Tibial artery (tissue), 4 donors: ENCODE measurements at regions not wholly inside any gene's neighbourhood (a gene's known extent, or its start where the extent isn't known, plus 50 kb on each side); places are given as distances from the start of the nearest gene placed in this dataset.

Experiments used
- DNase-seq, 2 donors: peaks; one replicate each; pipeline ENCODE4 v3.0.0-alpha.2; 2019
- H3K27ac ChIP-seq, 2 donors: fragments of 200-600 bp; sonication (generic) in 1 of 2; 1 replicate in 1 of 2; 2 replicates in 1 of 2; pipeline ENCODE4 v1.5.1; 2018 to 2019; ENCODE audit warnings: mild to moderate bottlenecking in 1 of 2
- H3K27me3 ChIP-seq, 2 donors: fragments of 200-600 bp; sonication (generic) in 1 of 2; one replicate each; pipeline versions ENCODE4 v1.5.1 to v1.6.0; 2016 to 2019
- H3K36me3 ChIP-seq, 3 donors: fragments of 200-600 bp; sonication (generic) in 2 of 3; one replicate each; pipeline ENCODE4 v1.5.1; 2016 to 2019; ENCODE audit warnings: mild to moderate bottlenecking in 2 of 3
- H3K4me1 ChIP-seq, 4 donors: fragments of 200-600 bp; sonication (generic) in 2 of 4; 1 replicate in 3 of 4; 2 replicates in 1 of 4; pipeline ENCODE4 v1.5.1; 2016 to 2019
- H3K4me3 ChIP-seq, 2 donors: fragments of 200-600 bp; sonication (generic) in 1 of 2; 1 replicate in 1 of 2; 2 replicates in 1 of 2; pipeline ENCODE4 v1.5.1; 2018 to 2019; ENCODE audit warnings: mild to moderate bottlenecking in 2 of 2
- H3K9me3 ChIP-seq, 3 donors: fragments of 200-600 bp; sonication (generic) in 1 of 3; one replicate each; pipeline ENCODE4 v1.5.1; 2016 to 2019
- intact Hi-C: fragments of 100-400 bp; cut with DNase I; formaldehyde crosslinking; loops from one replicate; pipeline ENCODE4 v1.15.0; 2023; ENCODE audit warnings: low total_unique reads
- TF ChIP-seq, protein P1 (sequence below), 2 experiments: fragments of 200-600 bp in 1 of 2; fragments of 450-650 bp in 1 of 2; IDR thresholded peaks; one replicate each; pipeline ENCODE4 v1.5.1; 2017 to 2019; ENCODE audit warnings: antibody characterized with exemption in 2 of 2, mild to moderate bottlenecking in 1 of 2, moderate library complexity in 1 of 2

- no peaks in the 10 kb centered on the region for H3K27me3 ChIP-seq
- no peaks in the 10 kb centered on the region for H3K9me3 ChIP-seq
- intact Hi-C loops, result no loop called here
- H3K27ac ChIP-seq, result no peak overlapping the region
- DNase-seq, result no peak
- TF ChIP-seq, protein P1, sequence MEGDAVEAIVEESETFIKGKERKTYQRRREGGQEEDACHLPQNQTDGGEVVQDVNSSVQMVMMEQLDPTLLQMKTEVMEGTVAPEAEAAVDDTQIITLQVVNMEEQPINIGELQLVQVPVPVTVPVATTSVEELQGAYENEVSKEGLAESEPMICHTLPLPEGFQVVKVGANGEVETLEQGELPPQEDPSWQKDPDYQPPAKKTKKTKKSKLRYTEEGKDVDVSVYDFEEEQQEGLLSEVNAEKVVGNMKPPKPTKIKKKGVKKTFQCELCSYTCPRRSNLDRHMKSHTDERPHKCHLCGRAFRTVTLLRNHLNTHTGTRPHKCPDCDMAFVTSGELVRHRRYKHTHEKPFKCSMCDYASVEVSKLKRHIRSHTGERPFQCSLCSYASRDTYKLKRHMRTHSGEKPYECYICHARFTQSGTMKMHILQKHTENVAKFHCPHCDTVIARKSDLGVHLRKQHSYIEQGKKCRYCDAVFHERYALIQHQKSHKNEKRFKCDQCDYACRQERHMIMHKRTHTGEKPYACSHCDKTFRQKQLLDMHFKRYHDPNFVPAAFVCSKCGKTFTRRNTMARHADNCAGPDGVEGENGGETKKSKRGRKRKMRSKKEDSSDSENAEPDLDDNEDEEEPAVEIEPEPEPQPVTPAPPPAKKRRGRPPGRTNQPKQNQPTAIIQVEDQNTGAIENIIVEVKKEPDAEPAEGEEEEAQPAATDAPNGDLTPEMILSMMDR (IDR thresholded peaks at IDR 0.05), result no peak
- no peak overlapping the region for H3K4me3 ChIP-seq
- no peaks in the 10 kb centered on the region for H3K36me3 ChIP-seq
- H3K4me1 ChIP-seq, result no peaks in the 10 kb centered on the region
Observed at GRCh38 chr5:125798307-125798706, 624.9 kb upstream of the GRAMD2B start.

DNA sequence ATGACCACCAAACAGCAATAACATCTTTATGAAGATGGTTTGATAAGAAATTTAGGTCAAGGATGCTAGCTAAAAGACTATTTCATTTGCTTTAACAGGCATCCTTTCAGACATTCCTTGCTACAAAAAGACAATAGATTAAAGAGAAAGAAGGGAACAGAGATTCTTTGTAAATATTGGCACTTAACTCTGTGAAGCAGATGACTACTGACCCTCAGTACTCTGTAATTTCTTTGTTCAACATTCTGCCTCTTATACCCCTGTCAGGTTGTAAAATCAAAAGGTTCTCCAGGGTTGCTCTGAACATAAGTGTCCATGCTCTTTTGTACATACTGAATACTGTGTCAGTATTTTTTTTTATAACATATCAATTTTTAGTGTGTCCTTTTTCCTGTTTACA is 610.6 kb upstream of the GRAMD2B start:
- Histone ChIP-seq H3K4me3 (no peak overlapping the region), H3K27me3 (no peaks in the 10 kb centered on the region), H3K36me3 (no peaks in the 10 kb centered on the region), H3K27ac (no peak overlapping the region), H3K9me3 (no peaks in the 10 kb centered on the region), H3K4me1 (no peaks in the 10 kb centered on the region)
- DNase-seq, result no peak
- TF ChIP-seq, protein P1 (IDR thresholded peaks at IDR 0.05), result no peak
- intact Hi-C loops, result no loop called here

DNA sequence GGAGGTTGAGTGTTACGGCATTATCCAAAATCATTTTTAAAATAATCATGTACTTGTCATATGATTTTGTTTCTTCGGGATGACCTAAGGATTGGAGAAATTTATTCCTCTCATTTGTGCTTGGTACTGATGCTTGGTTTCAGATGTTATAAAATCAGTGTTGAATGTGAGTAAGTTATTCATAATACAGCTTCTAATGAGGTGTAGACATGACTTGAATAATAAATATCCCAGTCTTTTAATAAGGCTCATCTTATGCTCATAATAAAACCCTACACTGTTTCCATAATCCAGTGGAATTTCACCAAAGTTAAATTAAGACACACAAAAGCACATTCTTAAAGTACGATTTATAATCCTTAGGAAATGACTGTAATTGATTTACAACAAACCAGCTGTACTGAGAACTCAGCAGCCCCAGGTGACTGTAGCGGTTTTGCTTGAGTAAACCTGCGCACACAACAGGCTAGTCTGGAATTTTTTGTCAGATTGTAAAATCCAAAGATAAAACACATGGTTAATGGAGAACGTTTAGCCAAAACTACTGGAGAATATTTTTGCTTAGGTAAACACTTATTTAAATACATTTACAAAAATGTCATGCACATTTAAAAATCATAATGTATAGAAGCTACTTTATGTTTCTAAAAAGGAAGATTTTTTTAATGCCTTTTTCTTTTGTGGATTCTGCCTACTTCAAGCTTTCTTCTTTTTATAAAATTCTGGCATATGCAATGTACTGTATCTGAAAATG is 609.8 kb upstream of the GRAMD2B start:
- no peaks in the 10 kb centered on the region for H3K9me3 ChIP-seq
- no peak for DNase-seq
- no peaks in the 10 kb centered on the region for H3K36me3 ChIP-seq
- H3K27ac ChIP-seq, result no peak overlapping the region
- H3K27me3 ChIP-seq, result no peaks in the 10 kb centered on the region
- intact Hi-C loops, result no loop called here
- no peak overlapping the region for H3K4me3 ChIP-seq
- no peaks in the 10 kb centered on the region for H3K4me1 ChIP-seq
- TF ChIP-seq, protein P1 (IDR thresholded peaks at IDR 0.05), result no peak

- H3K9me3 ChIP-seq, result no peaks in the 10 kb centered on the region
- H3K27me3 ChIP-seq, result no peaks in the 10 kb centered on the region
- no peaks in the 10 kb centered on the region for H3K4me1 ChIP-seq
- H3K36me3 ChIP-seq, result no peaks in the 10 kb centered on the region
- H3K4me3 ChIP-seq, result no peak overlapping the region
- TF ChIP-seq, protein P1 (IDR thresholded peaks at IDR 0.05), result no peak
- intact Hi-C loops, result no loop called here
- no peak overlapping the region for H3K27ac ChIP-seq
- DNase-seq, result no peak
Observed at GRCh38 chr5:125814119-125814518, 609.1 kb upstream of the GRAMD2B start.

- Histone ChIP-seq H3K4me1 (no peaks in the 10 kb centered on the region), H3K4me3 (no peak overlapping the region), H3K9me3 (no peaks in the 10 kb centered on the region), H3K27ac (no peak overlapping the region), H3K36me3 (no peaks in the 10 kb centered on the region), H3K27me3 (no peaks in the 10 kb centered on the region)
- intact Hi-C loops, result no loop called here
- DNase-seq, result no peak
- TF ChIP-seq, protein P1 (IDR thresholded peaks at IDR 0.05), result no peak
Observed at GRCh38 chr5:125823572-125823971, 599.6 kb upstream of the GRAMD2B start.
